Bronchial epithelial cell (primary cell): ENCODE measurements at regions not wholly inside any gene's neighbourhood (a gene's known extent, or its start where the extent isn't known, plus 50 kb on each side); places are given as distances from the start of the nearest gene placed in this dataset.

Experiments
- DNase-seq: peaks from one replicate; pipeline ENCODE4 v3.0.0-alpha.2; 2010; ENCODE audit warnings: low read depth
- FAIRE-seq: peaks from 2 replicates; lab custom pipeline; 2011; peaks lifted over from hg19 to GRCh38; lab: Jason Lieb, UNC
- H3K27me3 ChIP-seq: 2 replicates; pipeline ENCODE4 v1.5.1; 2011; ENCODE audit warnings: low read length; ENCODE audit not compliant: control insufficient read depth, insufficient read depth
- H3K36me3 ChIP-seq: 2 replicates; pipeline ENCODE4 v1.5.1; 2011; ENCODE audit warnings: low read length; ENCODE audit not compliant: control insufficient read depth, insufficient read depth
- H3K4me3 ChIP-seq: 2 replicates; pipeline ENCODE4 v1.5.1; 2011; ENCODE audit warnings: mild to moderate bottlenecking, low read depth, low read length, control low read depth
- TF ChIP-seq, protein P1 (sequence below): IDR thresholded peaks from 2 replicates; pipeline ENCODE4 v1.5.1; 2011; ENCODE audit warnings: mild to moderate bottlenecking, moderate library complexity, low read length, control low read depth, inconsistent platforms; ENCODE audit not compliant: insufficient read depth, severe bottlenecking

DNA sequence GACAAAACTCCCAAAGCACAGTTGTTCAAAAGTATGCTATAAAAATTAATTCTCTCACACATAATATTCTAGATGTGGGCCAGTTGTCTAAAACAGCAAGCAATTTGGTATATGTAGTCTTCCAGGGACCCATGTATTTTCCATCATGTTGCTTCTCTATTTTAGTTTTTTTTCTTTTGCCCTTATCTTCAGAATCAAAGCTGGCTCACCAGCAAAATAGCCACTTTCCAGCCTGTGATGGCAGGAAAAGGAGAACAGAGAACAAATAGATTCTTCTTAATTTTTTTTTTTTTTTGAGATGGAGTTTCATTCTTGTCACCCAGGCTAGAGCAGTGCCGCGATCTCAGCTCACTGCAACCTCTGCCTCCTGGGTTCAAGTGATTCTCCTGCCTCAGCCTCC, 680.8 kb upstream of the TENM3 start:
- no peak for FAIRE-seq

DNA sequence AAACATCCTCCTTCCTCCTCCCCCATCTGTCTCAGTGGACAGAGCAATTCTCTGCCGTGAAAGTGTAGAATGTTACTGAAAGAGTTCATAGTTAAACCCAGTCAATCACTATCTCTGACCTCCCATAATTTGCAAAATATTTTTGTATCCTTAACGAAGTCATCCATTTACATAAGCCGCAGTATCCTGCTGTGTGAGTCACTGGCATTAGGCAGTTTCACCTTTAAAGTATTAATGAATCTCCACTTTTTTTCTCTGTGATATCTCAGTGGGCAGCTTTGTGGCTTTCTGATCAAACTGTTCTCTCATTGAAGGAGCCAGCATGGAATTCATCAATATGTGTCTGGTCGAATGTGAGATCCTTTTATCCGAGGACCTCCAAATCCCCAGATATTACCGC, 678.6 kb upstream of the TENM3 start:
- TF ChIP-seq, protein P1, sequence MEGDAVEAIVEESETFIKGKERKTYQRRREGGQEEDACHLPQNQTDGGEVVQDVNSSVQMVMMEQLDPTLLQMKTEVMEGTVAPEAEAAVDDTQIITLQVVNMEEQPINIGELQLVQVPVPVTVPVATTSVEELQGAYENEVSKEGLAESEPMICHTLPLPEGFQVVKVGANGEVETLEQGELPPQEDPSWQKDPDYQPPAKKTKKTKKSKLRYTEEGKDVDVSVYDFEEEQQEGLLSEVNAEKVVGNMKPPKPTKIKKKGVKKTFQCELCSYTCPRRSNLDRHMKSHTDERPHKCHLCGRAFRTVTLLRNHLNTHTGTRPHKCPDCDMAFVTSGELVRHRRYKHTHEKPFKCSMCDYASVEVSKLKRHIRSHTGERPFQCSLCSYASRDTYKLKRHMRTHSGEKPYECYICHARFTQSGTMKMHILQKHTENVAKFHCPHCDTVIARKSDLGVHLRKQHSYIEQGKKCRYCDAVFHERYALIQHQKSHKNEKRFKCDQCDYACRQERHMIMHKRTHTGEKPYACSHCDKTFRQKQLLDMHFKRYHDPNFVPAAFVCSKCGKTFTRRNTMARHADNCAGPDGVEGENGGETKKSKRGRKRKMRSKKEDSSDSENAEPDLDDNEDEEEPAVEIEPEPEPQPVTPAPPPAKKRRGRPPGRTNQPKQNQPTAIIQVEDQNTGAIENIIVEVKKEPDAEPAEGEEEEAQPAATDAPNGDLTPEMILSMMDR, result no peak
- no peaks in the 10 kb centered on the region for H3K36me3 ChIP-seq
- DNase-seq (no peak), FAIRE-seq (no peak)
- H3K27me3 ChIP-seq, result no peaks in the 10 kb centered on the region
- no peak overlapping the region for H3K4me3 ChIP-seq

More for the DNA sequence above, 680.8 kb upstream of the TENM3 start:
- no peak for DNase-seq
- Histone ChIP-seq H3K4me3 (no peak overlapping the region), H3K27me3 (no peaks in the 10 kb centered on the region), H3K36me3 (no peaks in the 10 kb centered on the region)
- TF ChIP-seq, protein P1, result no peak

DNA sequence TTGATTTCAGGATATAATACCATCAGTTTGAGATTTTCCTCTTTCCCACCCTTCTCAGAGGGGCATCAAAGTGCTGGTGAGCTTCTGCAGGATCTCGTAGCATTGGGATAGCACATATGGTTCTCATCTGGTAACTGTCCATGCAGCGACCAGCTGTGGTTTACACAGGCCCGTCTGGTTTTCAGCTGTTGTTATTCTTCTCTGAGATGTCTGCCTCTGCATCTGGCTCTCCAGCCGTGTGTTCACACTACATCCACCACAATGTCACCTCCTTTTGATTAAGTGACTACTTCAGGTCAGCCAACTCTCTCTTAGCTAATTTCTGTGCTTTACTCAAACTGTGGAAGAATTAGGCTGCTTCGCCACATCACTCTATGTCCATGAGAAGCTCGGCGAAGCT, 676.7 kb upstream of the TENM3 start:
- Histone ChIP-seq H3K36me3 (no peaks in the 10 kb centered on the region), H3K4me3 (no peak overlapping the region), H3K27me3 (no peaks in the 10 kb centered on the region)
- TF ChIP-seq, protein P1, result no peak
- no peak for DNase-seq
- no peak for FAIRE-seq

DNA sequence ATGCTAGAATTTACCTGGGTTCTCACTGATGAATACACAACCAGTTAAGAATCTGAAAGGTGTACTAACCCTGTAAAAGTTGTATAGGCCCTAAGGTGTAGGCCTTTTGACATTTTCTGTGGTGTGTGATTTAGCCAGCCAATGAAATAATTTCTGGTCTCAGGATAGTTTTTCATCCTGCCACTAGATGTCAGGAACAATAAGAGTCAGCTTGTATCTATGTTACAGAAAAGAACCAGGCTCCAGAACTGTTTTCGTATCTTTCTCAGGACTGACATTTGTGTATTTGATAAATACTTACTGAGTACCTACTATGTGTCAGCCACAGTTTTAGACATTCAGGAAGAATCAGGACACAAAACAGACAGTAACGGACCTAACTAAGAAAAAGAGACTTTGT, 673.6 kb upstream of the TENM3 start:
- TF ChIP-seq, protein P1, result no peak
- no peak for FAIRE-seq
- DNase-seq, result peak; percentile 36
- no peak overlapping the region for H3K4me3 ChIP-seq
- no peaks in the 10 kb centered on the region for H3K36me3 ChIP-seq
- no peaks in the 10 kb centered on the region for H3K27me3 ChIP-seq

DNA sequence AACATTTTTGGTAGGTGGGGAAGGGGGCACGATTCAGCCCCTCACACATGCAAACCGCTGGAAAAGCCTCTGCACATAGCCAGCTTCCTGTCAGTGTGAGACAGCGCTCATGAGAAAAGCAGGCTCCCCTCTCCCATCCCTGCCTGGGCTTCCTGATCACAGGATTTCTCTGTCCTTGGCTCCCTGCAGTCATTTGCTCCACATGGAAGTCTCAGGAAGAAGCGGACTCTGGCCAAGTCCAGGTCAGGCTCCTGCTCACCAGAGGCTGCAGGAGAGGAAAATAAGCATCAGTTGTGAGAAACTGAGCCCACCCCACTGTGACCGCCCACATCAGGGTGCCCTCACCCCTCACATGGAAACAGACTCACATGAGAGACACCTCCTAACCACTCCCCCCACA, 664.3 kb upstream of the TENM3 start:
- FAIRE-seq, result no peak
- TF ChIP-seq, protein P1, result no peak

DNA sequence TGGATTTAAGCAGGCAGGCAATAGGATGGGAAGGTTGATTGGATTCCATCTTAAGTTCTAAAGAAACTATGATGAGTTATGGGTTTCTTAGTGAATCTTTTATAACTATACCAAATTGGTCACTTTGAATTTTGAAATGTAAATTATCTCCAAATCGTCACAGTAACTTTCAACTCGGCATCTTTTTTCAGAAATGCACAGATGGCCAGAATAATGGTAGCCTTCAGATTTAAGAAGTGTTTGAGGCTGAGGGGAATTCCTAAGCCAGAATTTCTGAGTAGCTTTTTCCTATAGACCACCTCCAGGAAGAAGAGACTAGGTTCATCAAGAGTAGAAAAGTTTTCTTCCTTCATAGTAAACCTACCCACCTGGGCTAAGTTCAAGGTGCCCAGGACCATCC, 663.7 kb upstream of the TENM3 start:
- FAIRE-seq (no peak), DNase-seq (no peak)
- H3K4me3 ChIP-seq, result no peak overlapping the region
- TF ChIP-seq, protein P1, result no peak
- no peaks in the 10 kb centered on the region for H3K27me3 ChIP-seq
- H3K36me3 ChIP-seq, result no peaks in the 10 kb centered on the region

More for the DNA sequence above, 664.3 kb upstream of the TENM3 start:
- no peak for DNase-seq
- H3K36me3 ChIP-seq, result no peaks in the 10 kb centered on the region
- H3K4me3 ChIP-seq, result no peak overlapping the region
- no peaks in the 10 kb centered on the region for H3K27me3 ChIP-seq
